Sigmoid colon (tissue), 4 donors: ENCODE measurements at regions not wholly inside any gene's neighbourhood (a gene's known extent, or its start where the extent isn't known, plus 50 kb on each side); places are given as distances from the start of the nearest gene placed in this dataset.

Experiments used
- CTCF ChIP-seq, 4 experiments: fragments of 450-650 bp in 3 of 4; fragments of 200-600 bp in 1 of 4; IDR thresholded peaks; one replicate each; pipeline ENCODE4 v1.5.1; 2016 to 2019; ENCODE audit warnings: antibody characterized with exemption in 4 of 4, mild to moderate bottlenecking in 3 of 4, moderate library complexity in 2 of 4
- POLR2AphosphoS5 ChIP-seq, 4 donors: sonication (generic); formaldehyde crosslinking; IDR thresholded peaks; one replicate each; pipeline ENCODE4 v1.6.1; 2017; ENCODE audit warnings: antibody characterized with exemption in 4 of 4

GRCh38 chr3:156761007-156761406 is 65.1 kb upstream of the LEKR1 start:
- TF ChIP-seq POLR2AphosphoS5 (IDR thresholded peaks at IDR 0.05) (no peak), CTCF (IDR thresholded peaks at IDR 0.05) (no peak)
